CD4-positive, CD25-positive, alpha-beta regulatory T cell (primary cell): ENCODE measurements at regions not wholly inside any gene's neighbourhood (a gene's known extent, or its start where the extent isn't known, plus 50 kb on each side); places are given as distances from the start of the nearest gene placed in this dataset.

Source experiments
- ATAC-seq, 2 donors: fragments of 150-1000 bp; cut with Tn5 transposase; one replicate each; pipeline ENCODE4 v1.10.0; 2021; ENCODE audit warnings: low read depth in 2 of 2, moderate number of reproducible peaks in 2 of 2, moderate library complexity in 1 of 2
- DNase-seq, 3 donors: peaks; one replicate each; pipeline versions ENCODE4 v3.0.0 to v3.0.0-alpha.2; 2012 to 2022; ENCODE audit warnings: mixed read lengths in 1 of 3
- H3K27ac ChIP-seq: one replicate; pipeline ENCODE4 v1.7.0; 2013; ENCODE audit warnings: mild to moderate bottlenecking, low read length; ENCODE audit not compliant: insufficient read depth, poor library complexity, severe bottlenecking
- H3K27me3 ChIP-seq: one replicate; pipeline ENCODE4 v1.7.0; 2013; ENCODE audit warnings: low read length; ENCODE audit not compliant: control insufficient read depth, insufficient read depth
- H3K36me3 ChIP-seq: one replicate; pipeline ENCODE4 v1.7.0; 2013; ENCODE audit warnings: mild to moderate bottlenecking, low read length, moderate library complexity; ENCODE audit not compliant: control insufficient read depth, insufficient read depth
- H3K4me1 ChIP-seq: 2 replicates; pipeline ENCODE4 v1.7.0; 2013; ENCODE audit warnings: mild to moderate bottlenecking, low read length; ENCODE audit not compliant: insufficient read depth, control insufficient read depth, poor library complexity, severe bottlenecking
- H3K4me3 ChIP-seq: one replicate; pipeline ENCODE4 v1.7.0; 2013; ENCODE audit warnings: low read depth, mild to moderate bottlenecking, low read length, moderate library complexity
- H3K9me3 ChIP-seq, 2 experiments: 1 replicate in 1 of 2; 2 replicates in 1 of 2; pipeline ENCODE4 v1.7.0; 2013; ENCODE audit warnings: low read length in 2 of 2, mild to moderate bottlenecking in 1 of 2, moderate library complexity in 1 of 2; ENCODE audit not compliant: control insufficient read depth in 2 of 2
- H3K27ac Mint-ChIP-seq, 3 donors: one replicate each; pipeline ENCODE4 v1.8.0; 2020 to 2022; ENCODE audit warnings: mild to moderate bottlenecking in 3 of 3, mixed read lengths in 3 of 3, moderate library complexity in 2 of 3
- H3K27me3 Mint-ChIP-seq: one replicate; pipeline ENCODE4 v1.8.0; 2022; ENCODE audit warnings: mild to moderate bottlenecking, mixed read lengths
- H3K36me3 Mint-ChIP-seq: one replicate; pipeline ENCODE4 v1.8.0; 2020; ENCODE audit warnings: mixed read lengths
- H3K4me1 Mint-ChIP-seq, 4 donors: one replicate each; pipeline ENCODE4 v1.8.0; 2020 to 2022; ENCODE audit warnings: mixed read lengths in 4 of 4, mild to moderate bottlenecking in 1 of 4
- H3K4me3 Mint-ChIP-seq, 4 donors: one replicate each; pipeline ENCODE4 v1.8.0; 2020 to 2022; ENCODE audit warnings: mild to moderate bottlenecking in 4 of 4, mixed read lengths in 4 of 4, moderate library complexity in 3 of 4
- H3K9me3 Mint-ChIP-seq, 7 donors: one replicate each; pipeline ENCODE4 v1.8.0; 2020 to 2022; ENCODE audit warnings: mixed read lengths in 7 of 7, mild to moderate bottlenecking in 3 of 7, moderate library complexity in 2 of 7

GRCh38 chr6:120682145-120682544 lies 652.1 kb downstream of the TBC1D32 start:
- H3K36me3 ChIP-seq: no peaks in the 10 kb centered on the region
- no peak overlapping the region for H3K4me3 Mint-ChIP-seq
- H3K4me3 ChIP-seq: no peak overlapping the region
- H3K4me1 ChIP-seq: no peaks in the 10 kb centered on the region
- no peaks in the 10 kb centered on the region for H3K9me3 ChIP-seq
- H3K4me1 Mint-ChIP-seq: no peaks in the 10 kb centered on the region
- H3K27ac ChIP-seq: no peak overlapping the region
- no peak for DNase-seq
- H3K27ac Mint-ChIP-seq: no peak overlapping the region
- no peaks in the 10 kb centered on the region for H3K27me3 Mint-ChIP-seq
- peaks cover 0 to 6% (median 2%) of the 10 kb centered on the region in 7 donors for H3K9me3 Mint-ChIP-seq
- H3K36me3 Mint-ChIP-seq: no peaks in the 10 kb centered on the region
- ATAC-seq: no peak
- H3K27me3 ChIP-seq: no peaks in the 10 kb centered on the region

- Mint-ChIP-seq H3K27me3 (no peaks in the 10 kb centered on the region), H3K4me3 (no peak overlapping the region), H3K4me1 (no peaks in the 10 kb centered on the region), H3K9me3 (peaks cover 0 to 6% (median 3%) of the 10 kb centered on the region in 7 donors), H3K36me3 (no peaks in the 10 kb centered on the region), H3K27ac (no peak overlapping the region)
- Histone ChIP-seq H3K4me3 (no peak overlapping the region), H3K4me1 (no peaks in the 10 kb centered on the region), H3K36me3 (no peaks in the 10 kb centered on the region), H3K27me3 (no peaks in the 10 kb centered on the region), H3K9me3 (no peaks in the 10 kb centered on the region), H3K27ac (no peak overlapping the region)
- no peak for DNase-seq
- no peak for ATAC-seq
These were observed 653.1 kb downstream of the TBC1D32 start for GRCh38 chr6:120681204-120681603.

- H3K9me3 ChIP-seq: no peaks in the 10 kb centered on the region
- Mint-ChIP-seq H3K27me3 (no peaks in the 10 kb centered on the region), H3K36me3 (no peaks in the 10 kb centered on the region), H3K9me3 (peaks cover 0 to 5% (median 3%) of the 10 kb centered on the region in 7 donors), H3K27ac (no peak overlapping the region), H3K4me1 (no peaks in the 10 kb centered on the region), H3K4me3 (no peak overlapping the region)
- H3K27ac ChIP-seq: no peak overlapping the region
- no peaks in the 10 kb centered on the region for H3K36me3 ChIP-seq
- H3K4me1 ChIP-seq: no peaks in the 10 kb centered on the region
- no peak overlapping the region for H3K4me3 ChIP-seq
- DNase-seq (no peak), ATAC-seq (no peak)
- no peaks in the 10 kb centered on the region for H3K27me3 ChIP-seq
These were observed 658.4 kb downstream of the TBC1D32 start for GRCh38 chr6:120675886-120676285.

GRCh38 chr6:120671519-120671918 lies 662.8 kb downstream of the TBC1D32 start:
- Histone ChIP-seq H3K36me3 (no peaks in the 10 kb centered on the region), H3K4me3 (no peak overlapping the region), H3K27me3 (no peaks in the 10 kb centered on the region), H3K9me3 (peaks cover 0 to 3% of the 10 kb centered on the region in 2 experiments), H3K4me1 (no peaks in the 10 kb centered on the region), H3K27ac (no peak overlapping the region)
- no peak for ATAC-seq
- H3K36me3 Mint-ChIP-seq: no peaks in the 10 kb centered on the region
- no peak overlapping the region for H3K4me3 Mint-ChIP-seq
- no peaks in the 10 kb centered on the region for H3K4me1 Mint-ChIP-seq
- no peak for DNase-seq
- H3K27me3 Mint-ChIP-seq: no peaks in the 10 kb centered on the region
- peaks cover under 1 to 17% (median 6%) of the 10 kb centered on the region in 7 donors for H3K9me3 Mint-ChIP-seq
- no peak overlapping the region for H3K27ac Mint-ChIP-seq

GRCh38 chr6:120652506-120652905 lies 681.8 kb downstream of the TBC1D32 start:
- Mint-ChIP-seq H3K27me3 (no peaks in the 10 kb centered on the region), H3K27ac (no peak overlapping the region), H3K4me3 (no peak overlapping the region), H3K4me1 (no peaks in the 10 kb centered on the region), H3K9me3 (peaks cover 0 to 6% (median 4%) of the 10 kb centered on the region in 7 donors), H3K36me3 (no peaks in the 10 kb centered on the region)
- no peak for ATAC-seq
- Histone ChIP-seq H3K27me3 (no peaks in the 10 kb centered on the region), H3K27ac (no peak overlapping the region), H3K4me1 (no peaks in the 10 kb centered on the region), H3K9me3 (no peaks in the 10 kb centered on the region), H3K4me3 (no peak overlapping the region), H3K36me3 (no peaks in the 10 kb centered on the region)
- DNase-seq: no peak

GRCh38 chr6:120648713-120649112 lies 685.6 kb downstream of the TBC1D32 start:
- H3K36me3 Mint-ChIP-seq: no peaks in the 10 kb centered on the region
- no peaks in the 10 kb centered on the region for H3K27me3 Mint-ChIP-seq
- no peaks in the 10 kb centered on the region for H3K4me1 Mint-ChIP-seq
- Histone ChIP-seq H3K36me3 (no peaks in the 10 kb centered on the region), H3K4me1 (no peaks in the 10 kb centered on the region), H3K9me3 (no peaks in the 10 kb centered on the region), H3K4me3 (no peak overlapping the region), H3K27ac (no peak overlapping the region), H3K27me3 (no peaks in the 10 kb centered on the region)
- ATAC-seq (no peak), DNase-seq (no peak)
- H3K9me3 Mint-ChIP-seq: peaks cover 0 to 10% (median 4%) of the 10 kb centered on the region in 7 donors
- no peak overlapping the region for H3K27ac Mint-ChIP-seq
- no peak overlapping the region for H3K4me3 Mint-ChIP-seq

- Mint-ChIP-seq H3K4me1 (no peaks in the 10 kb centered on the region), H3K27me3 (no peaks in the 10 kb centered on the region), H3K4me3 (no peak overlapping the region), H3K27ac (no peak overlapping the region), H3K36me3 (no peaks in the 10 kb centered on the region), H3K9me3 (peaks cover 0 to 9% (median 3%) of the 10 kb centered on the region in 7 donors)
- H3K27ac ChIP-seq: no peak overlapping the region
- no peaks in the 10 kb centered on the region for H3K9me3 ChIP-seq
- no peak for ATAC-seq
- no peak for DNase-seq
- H3K36me3 ChIP-seq: no peaks in the 10 kb centered on the region
- no peaks in the 10 kb centered on the region for H3K27me3 ChIP-seq
- H3K4me1 ChIP-seq: no peaks in the 10 kb centered on the region
- H3K4me3 ChIP-seq: no peak overlapping the region
These were observed 688.2 kb downstream of the TBC1D32 start for GRCh38 chr6:120646101-120646500.

GRCh38 chr6:120632975-120633374 lies 701.3 kb downstream of the TBC1D32 start:
- H3K27me3 Mint-ChIP-seq: no peaks in the 10 kb centered on the region
- H3K9me3 Mint-ChIP-seq: peaks cover 0 to 9% (median 7%) of the 10 kb centered on the region in 7 donors

More at GRCh38 chr6:120632975-120633374, 701.3 kb downstream of the TBC1D32 start:
- Histone ChIP-seq H3K4me1 (no peaks in the 10 kb centered on the region), H3K27ac (no peak overlapping the region), H3K4me3 (no peak overlapping the region), H3K27me3 (no peaks in the 10 kb centered on the region), H3K36me3 (no peaks in the 10 kb centered on the region), H3K9me3 (no peaks in the 10 kb centered on the region)
- H3K27ac Mint-ChIP-seq: no peak overlapping the region
- H3K4me3 Mint-ChIP-seq: no peak overlapping the region
- ATAC-seq (no peak), DNase-seq (no peak)
- no peaks in the 10 kb centered on the region for H3K36me3 Mint-ChIP-seq
- no peaks in the 10 kb centered on the region for H3K4me1 Mint-ChIP-seq
